ENCODE measurements at regions not wholly inside any gene's neighbourhood (a gene's known extent, or its start where the extent isn't known, plus 50 kb on each side); places are given as distances from the start of the nearest gene placed in this dataset.
"Not testable (repeated sequence)": the region's sequence is repeated elsewhere in the genome, so short reads cannot be mapped to it uniquely, and the experiment has no call there.

- TF ChIP-seq CTCF (IDR thresholded peaks at IDR 0.05; ENCODE audit: poor library complexity); EZH2phosphoT487 (IDR thresholded peaks at IDR 0.05; ENCODE audit: low read depth, severe bottlenecking, unreplicated experiment); EZH2 (IDR thresholded peaks at IDR 0.05; ENCODE audit: borderline replicate concordance): not testable (repeated sequence)
These were observed 67.7 kb upstream of the LYZL2 start for GRCh38 chr10:30697221-30697620.

Measured in hepatocyte (in vitro differentiated cells).